ENCODE measurements at regions not wholly inside any gene's neighbourhood (a gene's known extent, or its start where the extent isn't known, plus 50 kb on each side); places are given as distances from the start of the nearest gene placed in this dataset.
"Not testable (repeated sequence)": the region's sequence is repeated elsewhere in the genome, so short reads cannot be mapped to it uniquely, and the experiment has no call there.

- no peak for DNase-seq (ENCODE audit: low spot score)
- no peaks in the 10 kb centered on the region for H3K9me3 ChIP-seq (ENCODE audit: control insufficient read depth in 4 of 4, low read length in 3 of 4)
- WGBS: 84% methylated on average over 7 of the region's 7 CpGs
- H3K4me1 ChIP-seq (ENCODE audit: control insufficient read depth in 4 of 4, insufficient read depth in 4 of 4, low read length in 3 of 4): no peaks in the 10 kb centered on the region
- no peak overlapping the region for H3K27ac ChIP-seq (ENCODE audit: low read depth in 1 of 2, low read length in 2 of 2)
- H3K9ac ChIP-seq (ENCODE audit: low read depth in 1 of 2, low read length in 2 of 2): no peak overlapping the region
- TF ChIP-seq FOXA1 (IDR thresholded peaks at IDR 0.05): no peak
- no peak for TF ChIP-seq HNF4G (IDR thresholded peaks at IDR 0.05)
- TF ChIP-seq GABPA (IDR thresholded peaks at IDR 0.05 in 1 of 2, conservative IDR thresholded peaks at IDR 0.05 in 1 of 2): no peak
- TF ChIP-seq YY1 (IDR thresholded peaks at IDR 0.05): no peak
- no peak for TF ChIP-seq RXRA (IDR thresholded peaks at IDR 0.05)
- TF ChIP-seq, protein P1, sequence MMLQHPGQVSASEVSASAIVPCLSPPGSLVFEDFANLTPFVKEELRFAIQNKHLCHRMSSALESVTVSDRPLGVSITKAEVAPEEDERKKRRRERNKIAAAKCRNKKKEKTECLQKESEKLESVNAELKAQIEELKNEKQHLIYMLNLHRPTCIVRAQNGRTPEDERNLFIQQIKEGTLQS (IDR thresholded peaks at IDR 0.05): no peak
- TF ChIP-seq EGR1 (IDR thresholded peaks at IDR 0.05; ENCODE audit: low read depth in 2 of 2): no peak
- TF ChIP-seq, protein P2, sequence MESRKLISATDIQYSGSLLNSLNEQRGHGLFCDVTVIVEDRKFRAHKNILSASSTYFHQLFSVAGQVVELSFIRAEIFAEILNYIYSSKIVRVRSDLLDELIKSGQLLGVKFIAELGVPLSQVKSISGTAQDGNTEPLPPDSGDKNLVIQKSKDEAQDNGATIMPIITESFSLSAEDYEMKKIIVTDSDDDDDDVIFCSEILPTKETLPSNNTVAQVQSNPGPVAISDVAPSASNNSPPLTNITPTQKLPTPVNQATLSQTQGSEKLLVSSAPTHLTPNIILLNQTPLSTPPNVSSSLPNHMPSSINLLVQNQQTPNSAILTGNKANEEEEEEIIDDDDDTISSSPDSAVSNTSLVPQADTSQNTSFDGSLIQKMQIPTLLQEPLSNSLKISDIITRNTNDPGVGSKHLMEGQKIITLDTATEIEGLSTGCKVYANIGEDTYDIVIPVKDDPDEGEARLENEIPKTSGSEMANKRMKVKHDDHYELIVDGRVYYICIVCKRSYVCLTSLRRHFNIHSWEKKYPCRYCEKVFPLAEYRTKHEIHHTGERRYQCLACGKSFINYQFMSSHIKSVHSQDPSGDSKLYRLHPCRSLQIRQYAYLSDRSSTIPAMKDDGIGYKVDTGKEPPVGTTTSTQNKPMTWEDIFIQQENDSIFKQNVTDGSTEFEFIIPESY (IDR thresholded peaks at IDR 0.05): no peak
- TF ChIP-seq MAX (IDR thresholded peaks at IDR 0.05): no peak
- no peak for TF ChIP-seq FOXA2 (IDR thresholded peaks at IDR 0.05)
- TF ChIP-seq TAF1 (conservative IDR thresholded peaks at IDR 0.05): no peak
- H3K27me3 ChIP-seq (ENCODE audit: control insufficient read depth in 4 of 4, insufficient read depth in 4 of 4, low read length in 3 of 4): peaks cover 0 to 2% (median 0%) of the 10 kb centered on the region in 4 donors
- H3K36me3 ChIP-seq (ENCODE audit: control insufficient read depth in 4 of 4, insufficient read depth in 3 of 4, low read depth in 1 of 4, low read length in 3 of 4): no peaks in the 10 kb centered on the region
- H3K4me3 ChIP-seq (ENCODE audit: low read depth in 1 of 3, low read length in 3 of 3): no peak overlapping the region
Observed at GRCh38 chr21:32966120-32966519, 59.6 kb upstream of the OLIG2 start.

GRCh38 chr21:32968103-32968502 lies 57.6 kb upstream of the OLIG2 start:
- H3K9ac ChIP-seq (ENCODE audit: low read depth in 1 of 2, low read length in 2 of 2); H3K4me3 ChIP-seq (ENCODE audit: low read depth in 1 of 3, low read length in 3 of 3); H3K9me3 ChIP-seq (ENCODE audit: control insufficient read depth in 4 of 4, low read length in 3 of 4); DNase-seq (ENCODE audit: low spot score); H3K4me1 ChIP-seq (ENCODE audit: control insufficient read depth in 4 of 4, insufficient read depth in 4 of 4, low read length in 3 of 4); H3K36me3 ChIP-seq (ENCODE audit: control insufficient read depth in 4 of 4, insufficient read depth in 3 of 4, low read depth in 1 of 4, low read length in 3 of 4); H3K27me3 ChIP-seq (ENCODE audit: control insufficient read depth in 4 of 4, insufficient read depth in 4 of 4, low read length in 3 of 4); H3K27ac ChIP-seq (ENCODE audit: low read depth in 1 of 2, low read length in 2 of 2): not testable (repeated sequence)
- WGBS: 65% methylated on average over 8 of the region's 8 CpGs

GRCh38 chr21:32974653-32975052 lies 51.1 kb upstream of the OLIG2 start:
- WGBS: 67% methylated on average over 2 of the region's 2 CpGs
- Histone ChIP-seq H3K4me3 (ENCODE audit: low read depth in 1 of 3, low read length in 3 of 3) (no peak overlapping the region), H3K9me3 (ENCODE audit: control insufficient read depth in 4 of 4, low read length in 3 of 4) (no peaks in the 10 kb centered on the region), H3K4me1 (ENCODE audit: control insufficient read depth in 4 of 4, insufficient read depth in 4 of 4, low read length in 3 of 4) (no peaks in the 10 kb centered on the region), H3K36me3 (ENCODE audit: control insufficient read depth in 4 of 4, insufficient read depth in 3 of 4, low read depth in 1 of 4, low read length in 3 of 4) (no peaks in the 10 kb centered on the region), H3K27me3 (ENCODE audit: control insufficient read depth in 4 of 4, insufficient read depth in 4 of 4, low read length in 3 of 4) (peaks cover 0 to 2% (median 0%) of the 10 kb centered on the region in 4 donors), H3K27ac (ENCODE audit: low read depth in 1 of 2, low read length in 2 of 2) (no peak overlapping the region), H3K9ac (ENCODE audit: low read depth in 1 of 2, low read length in 2 of 2) (no peak overlapping the region)
- TF ChIP-seq FOXA1 (IDR thresholded peaks at IDR 0.05) (no peak), CTCF (IDR thresholded peaks at IDR 0.05; ENCODE audit: low read depth, low read length, missing input control) (no peak), HNF4G (IDR thresholded peaks at IDR 0.05) (no peak), EGR1 (IDR thresholded peaks at IDR 0.05; ENCODE audit: low read depth in 2 of 2) (no peak)
- TF ChIP-seq, protein P2 (IDR thresholded peaks at IDR 0.05): no peak
- no peak for DNase-seq (ENCODE audit: low spot score)
